ENCODE measurements at regions not wholly inside any gene's neighbourhood (a gene's known extent, or its start where the extent isn't known, plus 50 kb on each side); places are given as distances from the start of the nearest gene placed in this dataset.
A peak's percentile ranks its signal among the peaks of the same experiment; 100 is the strongest.

DNA sequence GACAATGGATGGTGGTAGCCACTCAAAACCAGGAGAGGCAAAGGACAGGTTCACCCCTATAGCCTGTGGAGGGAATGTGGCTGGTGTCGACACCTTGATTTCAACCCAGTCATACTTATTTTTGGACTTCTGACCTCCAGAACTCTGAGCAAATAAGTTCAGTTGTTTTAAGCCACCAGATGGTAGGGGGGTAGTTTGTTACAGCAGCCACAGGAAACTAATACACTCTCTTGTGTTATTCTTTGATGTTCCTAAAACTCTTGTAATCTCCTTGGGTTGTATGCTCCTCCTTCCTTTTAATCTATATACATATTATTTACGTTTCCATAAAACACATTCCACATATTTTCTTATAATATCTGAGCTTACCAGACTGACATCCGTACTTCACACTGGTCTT, 65.9 kb downstream of the ZBTB18 start:
- H3K27ac Mint-ChIP-seq (ENCODE audit: unreplicated experiment), result no peak overlapping the region
- Histone ChIP-seq H3K36me3 (ENCODE audit: insufficient read depth, low read length) (no peaks in the 10 kb centered on the region), H3K4me1 (ENCODE audit: insufficient read depth, low read length) (peaks cover 28% of the 10 kb centered on the region), H3K4me2 (ENCODE audit: low read length) (no peak overlapping the region), H3K9me3 (ENCODE audit: insufficient read depth, low read depth, low read length) (no peaks in the 10 kb centered on the region), H2AFZ (ENCODE audit: low read depth, low read length) (no peak overlapping the region), H3K27me3 (ENCODE audit: insufficient read depth, low read length) (no peaks in the 10 kb centered on the region), H4K20me1 (ENCODE audit: insufficient read depth, low read length) (no peaks in the 10 kb centered on the region), H3K27ac (ENCODE audit: low read depth, low read length) (no peak overlapping the region), H3K9ac (ENCODE audit: low read length) (no peak overlapping the region), H3K4me3 (ENCODE audit: insufficient read depth, low read depth, low read length) (no peak overlapping the region), H3K79me2 (ENCODE audit: insufficient read depth, low read length) (no peaks in the 10 kb centered on the region)
- no peak for FAIRE-seq
- H3K4me1 Mint-ChIP-seq (ENCODE audit: low read depth, unreplicated experiment), result peaks cover 31% of the 10 kb centered on the region
- TF ChIP-seq, protein P1, sequence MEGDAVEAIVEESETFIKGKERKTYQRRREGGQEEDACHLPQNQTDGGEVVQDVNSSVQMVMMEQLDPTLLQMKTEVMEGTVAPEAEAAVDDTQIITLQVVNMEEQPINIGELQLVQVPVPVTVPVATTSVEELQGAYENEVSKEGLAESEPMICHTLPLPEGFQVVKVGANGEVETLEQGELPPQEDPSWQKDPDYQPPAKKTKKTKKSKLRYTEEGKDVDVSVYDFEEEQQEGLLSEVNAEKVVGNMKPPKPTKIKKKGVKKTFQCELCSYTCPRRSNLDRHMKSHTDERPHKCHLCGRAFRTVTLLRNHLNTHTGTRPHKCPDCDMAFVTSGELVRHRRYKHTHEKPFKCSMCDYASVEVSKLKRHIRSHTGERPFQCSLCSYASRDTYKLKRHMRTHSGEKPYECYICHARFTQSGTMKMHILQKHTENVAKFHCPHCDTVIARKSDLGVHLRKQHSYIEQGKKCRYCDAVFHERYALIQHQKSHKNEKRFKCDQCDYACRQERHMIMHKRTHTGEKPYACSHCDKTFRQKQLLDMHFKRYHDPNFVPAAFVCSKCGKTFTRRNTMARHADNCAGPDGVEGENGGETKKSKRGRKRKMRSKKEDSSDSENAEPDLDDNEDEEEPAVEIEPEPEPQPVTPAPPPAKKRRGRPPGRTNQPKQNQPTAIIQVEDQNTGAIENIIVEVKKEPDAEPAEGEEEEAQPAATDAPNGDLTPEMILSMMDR (IDR thresholded peaks at IDR 0.05; ENCODE audit: insufficient read depth, low read depth, low read length), result no peak
- TF ChIP-seq EZH2 (IDR thresholded peaks at IDR 0.05; ENCODE audit: insufficient read depth, low read length), result no peak
- no peaks in the 10 kb centered on the region for H3K9me3 Mint-ChIP-seq (ENCODE audit: unreplicated experiment)
- peaks cover 8% of the 10 kb centered on the region for H3K27me3 Mint-ChIP-seq (ENCODE audit: low read depth, unreplicated experiment)
- DNase-seq (ENCODE audit: low read depth), result no peak
- H3K4me3 Mint-ChIP-seq (ENCODE audit: unreplicated experiment), result no peak overlapping the region
- H3K36me3 Mint-ChIP-seq (ENCODE audit: low read depth, unreplicated experiment), result no peaks in the 10 kb centered on the region

DNA sequence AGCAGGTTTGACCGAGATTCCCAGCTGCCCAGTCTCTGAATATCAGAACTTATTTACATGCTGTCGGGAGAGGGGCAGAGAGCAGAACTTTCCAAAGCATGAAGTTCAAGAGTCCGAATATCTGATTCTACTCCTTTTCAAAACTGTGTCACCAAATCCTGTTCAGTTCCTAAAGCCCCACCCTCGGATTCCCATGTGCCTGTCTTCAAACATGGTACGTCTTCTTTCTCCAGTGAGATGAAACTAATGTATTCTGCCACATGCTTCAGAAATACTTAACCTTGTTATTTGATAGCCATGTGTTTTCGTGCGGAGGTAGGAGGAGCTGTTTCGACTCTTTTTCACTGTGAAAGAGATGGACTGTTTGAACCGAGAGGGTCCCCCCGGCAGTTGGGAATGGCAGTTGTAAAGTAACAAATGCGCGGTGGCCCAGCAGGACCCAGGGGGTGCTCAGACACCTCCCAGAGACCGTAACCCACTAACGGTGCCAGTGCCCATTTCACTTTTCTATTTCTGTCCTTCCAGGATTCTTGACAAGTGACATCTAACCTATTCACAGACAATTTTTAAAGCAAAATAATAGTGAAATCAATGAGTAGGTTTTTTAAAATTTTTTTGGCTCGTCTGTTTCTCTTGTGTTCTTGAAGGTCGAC, 67.2 kb downstream of the ZBTB18 start:
- Histone ChIP-seq H3K9me3 (ENCODE audit: insufficient read depth, low read depth, low read length) (no peaks in the 10 kb centered on the region), H3K79me2 (ENCODE audit: insufficient read depth, low read length) (no peaks in the 10 kb centered on the region), H3K4me1 (ENCODE audit: insufficient read depth, low read length) (peaks cover 19% of the 10 kb centered on the region), H3K27ac (ENCODE audit: low read depth, low read length) (no peak overlapping the region), H3K36me3 (ENCODE audit: insufficient read depth, low read length) (no peaks in the 10 kb centered on the region), H3K4me2 (ENCODE audit: low read length) (peak overlapping the region; percentile 57), H2AFZ (ENCODE audit: low read depth, low read length) (no peak overlapping the region), H3K4me3 (ENCODE audit: insufficient read depth, low read depth, low read length) (no peak overlapping the region), H4K20me1 (ENCODE audit: insufficient read depth, low read length) (no peaks in the 10 kb centered on the region), H3K27me3 (ENCODE audit: insufficient read depth, low read length) (no peaks in the 10 kb centered on the region), H3K9ac (ENCODE audit: low read length) (no peak overlapping the region)
- TF ChIP-seq, protein P1 (IDR thresholded peaks at IDR 0.05; ENCODE audit: insufficient read depth, low read depth, low read length), result no peak
- TF ChIP-seq EZH2 (IDR thresholded peaks at IDR 0.05; ENCODE audit: insufficient read depth, low read length), result no peak
- Mint-ChIP-seq H3K9me3 (ENCODE audit: unreplicated experiment) (no peaks in the 10 kb centered on the region), H3K4me1 (ENCODE audit: low read depth, unreplicated experiment) (peaks cover 22% of the 10 kb centered on the region), H3K27me3 (ENCODE audit: low read depth, unreplicated experiment) (peaks cover 8% of the 10 kb centered on the region), H3K36me3 (ENCODE audit: low read depth, unreplicated experiment) (no peaks in the 10 kb centered on the region), H3K4me3 (ENCODE audit: unreplicated experiment) (no peak overlapping the region), H3K27ac (ENCODE audit: unreplicated experiment) (no peak overlapping the region)
- no peak for DNase-seq (ENCODE audit: low read depth)
- FAIRE-seq, result no peak

DNA sequence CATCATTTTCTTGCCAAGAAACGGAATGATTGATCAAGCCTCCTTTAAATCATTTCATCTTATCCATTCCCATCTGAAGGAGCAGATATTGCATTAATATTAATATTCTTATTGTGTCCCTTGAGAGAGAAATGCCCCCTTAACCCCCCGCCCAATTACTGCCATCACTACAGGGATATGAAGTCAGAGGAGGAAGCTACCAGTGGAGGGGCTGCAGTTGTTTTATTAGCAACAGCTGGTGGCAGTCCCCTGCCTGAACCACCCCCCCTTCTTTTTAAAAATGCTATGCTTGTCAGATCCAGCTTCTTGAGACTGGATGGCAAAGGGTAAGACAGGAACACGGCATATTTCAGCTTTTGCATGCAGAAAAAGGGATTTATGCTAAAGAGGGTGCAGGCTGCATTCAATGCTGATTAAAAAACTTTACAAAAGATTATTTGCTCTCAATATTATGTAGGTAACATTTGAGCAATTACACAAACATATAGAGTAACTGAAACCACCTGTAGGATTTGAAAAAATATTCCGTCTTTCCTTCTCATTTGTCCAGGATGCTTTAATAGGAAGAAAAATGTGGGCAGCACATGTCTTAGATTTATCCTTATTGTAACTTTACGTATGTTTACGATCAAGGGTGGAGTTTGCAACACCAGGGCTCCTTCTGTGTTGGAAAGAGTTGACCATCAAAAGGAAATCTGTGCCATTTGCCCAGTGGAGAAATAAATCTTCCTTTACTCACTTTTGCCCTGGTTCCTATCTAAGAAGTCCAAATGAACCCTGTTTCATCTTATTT, 77.7 kb downstream of the ZBTB18 start:
- Histone ChIP-seq H2AFZ (ENCODE audit: low read depth, low read length) (no peak overlapping the region), H3K4me3 (ENCODE audit: insufficient read depth, low read depth, low read length) (no peak overlapping the region), H3K79me2 (ENCODE audit: insufficient read depth, low read length) (no peaks in the 10 kb centered on the region), H4K20me1 (ENCODE audit: insufficient read depth, low read length) (no peaks in the 10 kb centered on the region), H3K4me2 (ENCODE audit: low read length) (no peak overlapping the region), H3K9me3 (ENCODE audit: insufficient read depth, low read depth, low read length) (no peaks in the 10 kb centered on the region), H3K27me3 (ENCODE audit: insufficient read depth, low read length) (no peaks in the 10 kb centered on the region), H3K4me1 (ENCODE audit: insufficient read depth, low read length) (no peaks in the 10 kb centered on the region), H3K36me3 (ENCODE audit: insufficient read depth, low read length) (no peaks in the 10 kb centered on the region), H3K27ac (ENCODE audit: low read depth, low read length) (no peak overlapping the region), H3K9ac (ENCODE audit: low read length) (no peak overlapping the region)
- TF ChIP-seq, protein P1 (IDR thresholded peaks at IDR 0.05; ENCODE audit: insufficient read depth, low read depth, low read length), result no peak
- DNase-seq (ENCODE audit: low read depth), result no peak
- peaks cover 3% of the 10 kb centered on the region for H3K27me3 Mint-ChIP-seq (ENCODE audit: low read depth, unreplicated experiment)
- no peaks in the 10 kb centered on the region for H3K36me3 Mint-ChIP-seq (ENCODE audit: low read depth, unreplicated experiment)
- H3K27ac Mint-ChIP-seq (ENCODE audit: unreplicated experiment), result no peak overlapping the region
- no peaks in the 10 kb centered on the region for H3K4me1 Mint-ChIP-seq (ENCODE audit: low read depth, unreplicated experiment)
- H3K9me3 Mint-ChIP-seq (ENCODE audit: unreplicated experiment), result peaks cover 2% of the 10 kb centered on the region
- FAIRE-seq, result no peak
- no peak overlapping the region for H3K4me3 Mint-ChIP-seq (ENCODE audit: unreplicated experiment)
